Esophagus muscularis mucosa (tissue), 3 donors: ENCODE measurements at regions not wholly inside any gene's neighbourhood (a gene's known extent, or its start where the extent isn't known, plus 50 kb on each side); places are given as distances from the start of the nearest gene placed in this dataset.

Source experiments
- POLR2A ChIP-seq: fragments of 450-650 bp; IDR thresholded peaks from one replicate; pipeline ENCODE4 v1.6.1; 2017; ENCODE audit warnings: antibody characterized with exemption, moderate library complexity, mild to moderate bottlenecking, low read depth
- TF ChIP-seq, protein P1 (sequence below), 3 experiments: fragments of 200-600 bp in 2 of 3; fragments of 450-650 bp in 1 of 3; sonication (generic) in 2 of 3; IDR thresholded peaks; one replicate each; pipeline ENCODE4 v1.5.1; 2017 to 2019; ENCODE audit warnings: antibody characterized with exemption in 3 of 3, mild to moderate bottlenecking in 2 of 3, moderate library complexity in 1 of 3

GRCh38 chr2:196336207-196336606 is 164.8 kb upstream of the STK17B start:
- TF ChIP-seq, protein P1, sequence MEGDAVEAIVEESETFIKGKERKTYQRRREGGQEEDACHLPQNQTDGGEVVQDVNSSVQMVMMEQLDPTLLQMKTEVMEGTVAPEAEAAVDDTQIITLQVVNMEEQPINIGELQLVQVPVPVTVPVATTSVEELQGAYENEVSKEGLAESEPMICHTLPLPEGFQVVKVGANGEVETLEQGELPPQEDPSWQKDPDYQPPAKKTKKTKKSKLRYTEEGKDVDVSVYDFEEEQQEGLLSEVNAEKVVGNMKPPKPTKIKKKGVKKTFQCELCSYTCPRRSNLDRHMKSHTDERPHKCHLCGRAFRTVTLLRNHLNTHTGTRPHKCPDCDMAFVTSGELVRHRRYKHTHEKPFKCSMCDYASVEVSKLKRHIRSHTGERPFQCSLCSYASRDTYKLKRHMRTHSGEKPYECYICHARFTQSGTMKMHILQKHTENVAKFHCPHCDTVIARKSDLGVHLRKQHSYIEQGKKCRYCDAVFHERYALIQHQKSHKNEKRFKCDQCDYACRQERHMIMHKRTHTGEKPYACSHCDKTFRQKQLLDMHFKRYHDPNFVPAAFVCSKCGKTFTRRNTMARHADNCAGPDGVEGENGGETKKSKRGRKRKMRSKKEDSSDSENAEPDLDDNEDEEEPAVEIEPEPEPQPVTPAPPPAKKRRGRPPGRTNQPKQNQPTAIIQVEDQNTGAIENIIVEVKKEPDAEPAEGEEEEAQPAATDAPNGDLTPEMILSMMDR (IDR thresholded peaks at IDR 0.05), result no peak
- no peak for TF ChIP-seq POLR2A
